Stimulated activated CD4-positive, alpha-beta T cell treated with anti-CD3 and anti-CD28 coated beads, Interleukin-1b, Interleukin-23, amount 100 ng/mL, for 48 hours (primary cell): ENCODE measurements at regions not wholly inside any gene's neighbourhood (a gene's known extent, or its start where the extent isn't known, plus 50 kb on each side); places are given as distances from the start of the nearest gene placed in this dataset.

ENCODE experiments used
- DNase-seq: peaks from one replicate; pipeline ENCODE4 v3.0.0-alpha.2; 2020

DNA sequence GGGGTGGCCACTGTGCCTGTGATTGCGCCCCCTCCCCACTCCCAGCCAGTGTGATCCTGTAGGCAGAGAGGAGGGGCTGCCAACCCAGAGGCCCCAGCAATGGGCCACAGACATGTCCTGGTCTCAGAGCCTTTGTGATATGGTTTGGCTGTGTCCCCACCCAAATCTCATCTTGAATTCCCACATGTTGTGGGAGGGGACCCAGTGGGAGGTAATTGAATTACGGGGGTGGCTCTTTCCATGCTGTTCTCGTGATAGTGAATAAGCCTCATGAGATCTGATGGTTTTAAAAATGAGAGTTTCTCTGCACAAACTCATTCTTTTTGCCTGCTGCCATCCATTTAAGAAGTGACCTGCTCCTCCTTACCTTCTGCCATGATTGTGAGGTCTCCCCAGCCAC, 56.8 kb upstream of the ZNF469 start:
- DNase-seq: no peak

DNA sequence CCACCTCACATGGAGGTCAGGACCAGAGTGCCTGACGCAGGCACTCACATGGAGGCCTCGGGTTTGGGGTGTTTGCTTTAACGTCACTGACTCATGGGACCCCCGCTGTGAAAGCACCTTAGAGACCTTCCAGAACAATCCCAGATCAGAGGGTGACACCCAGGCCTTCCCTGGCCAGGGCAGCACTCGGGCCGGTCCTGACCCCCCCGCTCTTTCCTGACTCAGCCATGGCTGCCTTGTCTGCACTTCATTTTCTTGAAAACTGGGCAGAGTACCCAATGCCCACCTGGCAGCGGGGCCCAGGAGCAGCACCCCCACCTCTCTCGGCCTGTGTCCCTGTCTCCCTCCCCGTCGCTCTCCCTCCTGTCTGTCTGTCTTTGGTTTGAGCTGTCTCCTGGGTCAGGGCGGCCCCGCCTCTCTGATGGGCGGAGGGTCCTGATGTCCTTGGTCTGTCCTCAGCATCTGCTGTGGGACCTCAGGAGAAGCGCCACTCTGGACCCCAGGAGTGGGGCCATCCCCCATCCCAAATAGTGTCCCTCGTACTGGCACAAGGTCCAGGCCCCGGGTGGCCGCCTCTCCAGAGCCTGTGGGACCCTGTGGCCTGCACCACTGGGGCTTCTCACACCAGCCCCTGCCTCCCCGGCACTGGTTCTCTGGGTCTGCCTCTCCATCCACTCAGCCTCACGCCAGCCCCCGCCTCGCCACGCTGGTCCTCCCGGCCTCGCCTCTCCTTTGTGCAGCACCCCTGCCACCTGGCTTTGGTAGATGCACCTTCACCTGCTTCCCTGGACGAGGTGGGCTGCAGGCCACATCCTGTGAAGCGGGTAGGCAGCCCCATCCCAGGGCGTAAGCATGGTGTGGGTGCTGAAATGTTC, 55.9 kb upstream of the ZNF469 start:
- no peak for DNase-seq

DNA sequence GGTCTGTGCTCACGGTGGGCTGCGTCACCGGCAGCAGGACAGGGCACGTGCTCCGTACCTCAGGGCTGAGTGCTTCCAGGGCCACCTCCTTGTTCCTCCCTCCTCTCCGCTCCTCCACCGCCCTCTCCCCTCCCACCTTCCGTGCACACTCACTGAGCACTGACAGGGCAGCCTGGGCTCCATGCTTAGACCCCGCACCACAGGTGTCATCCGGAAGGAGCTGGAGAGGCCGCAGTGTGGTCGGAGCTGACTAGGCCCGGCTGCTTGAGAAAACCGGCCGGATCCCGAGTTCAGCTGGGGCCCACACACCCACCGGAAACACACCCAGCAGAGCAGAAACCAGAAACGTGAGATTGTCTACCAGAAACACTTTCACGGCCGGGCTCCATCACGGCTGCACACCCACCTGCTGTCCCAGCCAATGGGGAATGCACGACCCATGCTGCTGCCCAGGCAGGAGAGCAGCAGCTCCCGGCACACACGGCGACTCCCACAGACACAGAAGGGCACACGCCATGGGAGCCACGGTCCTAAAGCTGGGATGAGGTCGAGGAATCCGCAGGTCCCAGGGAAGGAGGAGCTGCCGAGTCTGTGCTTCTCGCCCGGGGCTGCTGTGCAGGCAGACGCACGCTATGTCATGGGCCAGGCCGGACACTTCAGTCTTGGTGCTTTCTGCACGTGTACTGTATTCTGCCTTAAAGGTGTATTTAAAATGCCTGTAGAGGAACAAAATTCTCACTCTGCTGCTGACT, 55.0 kb upstream of the ZNF469 start:
- DNase-seq: no peak

GRCh38 chr16:88328313-88328980, 54.3 kb upstream of the ZNF469 start:
- DNase-seq: no peak

- DNase-seq: no peak
Measured at GRCh38 chr16:88329726-88330700, 52.7 kb upstream of the ZNF469 start.

DNA sequence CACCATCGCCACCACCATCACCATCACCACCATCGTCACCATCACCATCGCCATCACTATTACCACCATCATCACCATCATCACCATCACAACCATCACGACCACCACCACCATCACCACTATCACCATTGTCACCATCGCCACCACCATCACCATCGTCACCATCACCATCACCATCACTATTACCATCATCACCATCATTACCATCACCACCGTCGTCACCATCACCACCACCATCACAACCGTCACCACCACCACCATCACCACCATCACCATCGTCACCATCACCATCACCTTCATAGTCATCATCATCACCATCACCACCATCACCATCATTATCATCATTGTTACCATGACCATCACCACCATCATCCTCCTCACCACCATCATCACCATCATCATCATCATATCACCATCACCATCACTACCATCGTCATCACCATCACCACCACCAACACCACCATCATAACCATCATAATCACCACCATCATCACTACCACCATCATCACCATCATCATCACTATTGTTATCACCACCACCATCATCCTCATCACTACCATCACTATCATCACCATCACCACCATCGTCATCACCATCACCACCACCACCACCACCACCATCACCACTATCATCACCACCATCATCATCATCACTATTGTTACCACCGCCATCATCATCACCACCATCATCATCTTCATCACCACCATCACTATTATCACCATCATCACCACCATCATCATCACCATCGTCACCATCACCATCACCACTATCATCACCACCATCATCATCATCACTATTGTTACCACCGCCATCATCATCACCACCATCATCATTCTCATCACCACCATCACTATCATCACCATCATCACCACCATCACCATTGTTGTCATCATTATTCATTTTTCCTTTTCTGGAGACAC, 51.5 kb upstream of the ZNF469 start:
- no peak for DNase-seq

GRCh38 chr16:88331989-88332920, 50.5 kb upstream of the ZNF469 start:
- no peak for DNase-seq

- DNase-seq: peak; percentile 53
Measured at GRCh38 chr16:88332921-88333825, 49.6 kb upstream of the ZNF469 start.
